ENCODE measurements at regions not wholly inside any gene's neighbourhood (a gene's known extent, or its start where the extent isn't known, plus 50 kb on each side); places are given as distances from the start of the nearest gene placed in this dataset.

- Histone ChIP-seq H3K9me3 (ENCODE audit: control insufficient read depth in 4 of 4, low read length in 3 of 4) (no peaks in the 10 kb centered on the region), H3K36me3 (ENCODE audit: control insufficient read depth in 4 of 4, insufficient read depth in 3 of 4, low read depth in 1 of 4, low read length in 3 of 4) (no peaks in the 10 kb centered on the region), H3K27me3 (ENCODE audit: control insufficient read depth in 4 of 4, insufficient read depth in 4 of 4, low read length in 3 of 4) (no peaks in the 10 kb centered on the region), H3K9ac (ENCODE audit: low read depth in 1 of 2, low read length in 2 of 2) (no peak overlapping the region), H3K4me1 (ENCODE audit: control insufficient read depth in 4 of 4, insufficient read depth in 4 of 4, low read length in 3 of 4) (no peaks in the 10 kb centered on the region), H3K27ac (ENCODE audit: low read depth in 1 of 2, low read length in 2 of 2) (no peak overlapping the region), H3K4me3 (ENCODE audit: low read depth in 1 of 3, low read length in 3 of 3) (no peak overlapping the region)
- no peak for DNase-seq (ENCODE audit: low spot score)
- TF ChIP-seq EGR1 (IDR thresholded peaks at IDR 0.05; ENCODE audit: low read depth in 2 of 2) (no peak), TAF1 (conservative IDR thresholded peaks at IDR 0.05) (no peak), SP1 (IDR thresholded peaks at IDR 0.05) (no peak)
- 45% methylated on average over 1 of the region's 1 CpG for WGBS
Measured at GRCh38 chr16:60463986-60464385, 1572.3 kb downstream of the CDH8 start.

GRCh38 chr16:60459463-60459862 lies 1576.8 kb downstream of the CDH8 start:
- TF ChIP-seq FOXA1 (IDR thresholded peaks at IDR 0.05) (no peak), NR2F2 (IDR thresholded peaks at IDR 0.05) (no peak), ATF3 (IDR thresholded peaks at IDR 0.05) (no peak), HNF4A (conservative IDR thresholded peaks at IDR 0.05) (no peak), FOXA2 (IDR thresholded peaks at IDR 0.05) (no peak), REST (IDR thresholded peaks at IDR 0.05) (no peak), GABPA (IDR thresholded peaks at IDR 0.05 in 1 of 2, conservative IDR thresholded peaks at IDR 0.05 in 1 of 2) (no peak), YY1 (IDR thresholded peaks at IDR 0.05) (no peak)
- 76% methylated on average over 2 of the region's 2 CpGs for WGBS
- H3K4me1 ChIP-seq (ENCODE audit: control insufficient read depth in 4 of 4, insufficient read depth in 4 of 4, low read length in 3 of 4), result no peaks in the 10 kb centered on the region

GRCh38 chr16:60458255-60458654 lies 1578.0 kb downstream of the CDH8 start:
- no peaks in the 10 kb centered on the region for H3K27me3 ChIP-seq (ENCODE audit: control insufficient read depth in 4 of 4, insufficient read depth in 4 of 4, low read length in 3 of 4)
- WGBS, result 43% methylated on average over 1 of the region's 1 CpG
- H3K4me1 ChIP-seq (ENCODE audit: control insufficient read depth in 4 of 4, insufficient read depth in 4 of 4, low read length in 3 of 4), result no peaks in the 10 kb centered on the region
- H3K36me3 ChIP-seq (ENCODE audit: control insufficient read depth in 4 of 4, insufficient read depth in 3 of 4, low read depth in 1 of 4, low read length in 3 of 4), result no peaks in the 10 kb centered on the region
- H3K27ac ChIP-seq (ENCODE audit: low read depth in 1 of 2, low read length in 2 of 2), result no peak overlapping the region
- DNase-seq (ENCODE audit: low spot score), result no peak
- no peaks in the 10 kb centered on the region for H3K9me3 ChIP-seq (ENCODE audit: control insufficient read depth in 4 of 4, low read length in 3 of 4)
- TF ChIP-seq FOXA2 (IDR thresholded peaks at IDR 0.05), result no peak
- no peak for TF ChIP-seq RAD21 (IDR thresholded peaks at IDR 0.05)
- TF ChIP-seq TAF1 (conservative IDR thresholded peaks at IDR 0.05), result no peak
- TF ChIP-seq HNF4A (conservative IDR thresholded peaks at IDR 0.05), result no peak
- no peak overlapping the region for H3K4me3 ChIP-seq (ENCODE audit: low read depth in 1 of 3, low read length in 3 of 3)
- no peak overlapping the region for H3K9ac ChIP-seq (ENCODE audit: low read depth in 1 of 2, low read length in 2 of 2)

More at GRCh38 chr16:60459463-60459862, 1576.8 kb downstream of the CDH8 start:
- H3K9ac ChIP-seq (ENCODE audit: low read depth in 1 of 2, low read length in 2 of 2), result no peak overlapping the region
- no peaks in the 10 kb centered on the region for H3K36me3 ChIP-seq (ENCODE audit: control insufficient read depth in 4 of 4, insufficient read depth in 3 of 4, low read depth in 1 of 4, low read length in 3 of 4)
- H3K9me3 ChIP-seq (ENCODE audit: control insufficient read depth in 4 of 4, low read length in 3 of 4), result no peaks in the 10 kb centered on the region
- no peak for DNase-seq (ENCODE audit: low spot score)
- no peak overlapping the region for H3K27ac ChIP-seq (ENCODE audit: low read depth in 1 of 2, low read length in 2 of 2)
- no peak overlapping the region for H3K4me3 ChIP-seq (ENCODE audit: low read depth in 1 of 3, low read length in 3 of 3)
- H3K27me3 ChIP-seq (ENCODE audit: control insufficient read depth in 4 of 4, insufficient read depth in 4 of 4, low read length in 3 of 4), result no peaks in the 10 kb centered on the region

Measured in liver (tissue), 7 donors.